Smooth muscle cell (in vitro differentiated cells): ENCODE measurements at regions not wholly inside any gene's neighbourhood (a gene's known extent, or its start where the extent isn't known, plus 50 kb on each side); places are given as distances from the start of the nearest gene placed in this dataset.

Source experiments
- DNase-seq: peaks from one replicate; lab custom pipeline; 2025; ENCODE audit not compliant: unreplicated experiment; lab: John Stamatoyannopoulos, UW
- H2AFZ ChIP-seq: fragments of 200-600 bp; sonication (generic); 2 replicates; pipeline ENCODE4 v1.6.0; 2016; ENCODE audit warnings: antibody characterized with exemption, low read depth, mild to moderate bottlenecking
- H3F3A ChIP-seq: fragments of 200-600 bp; sonication (generic); 2 replicates; pipeline ENCODE4 v1.6.0; 2017; ENCODE audit warnings: antibody characterized with exemption, low read depth
- H3K27ac ChIP-seq: fragments of 200-600 bp; sonication (generic); 2 replicates; pipeline ENCODE4 v1.5.1; 2016; ENCODE audit warnings: low read depth, mild to moderate bottlenecking
- H3K27me3 ChIP-seq: fragments of 200-600 bp; sonication (generic); 2 replicates; pipeline ENCODE4 v1.6.1; 2016; ENCODE audit warnings: low read depth, mild to moderate bottlenecking
- H3K36me3 ChIP-seq: fragments of 200-600 bp; sonication (generic); 2 replicates; pipeline ENCODE4 v1.5.1; 2016; ENCODE audit warnings: low read depth
- H3K4me1 ChIP-seq: fragments of 200-600 bp; sonication (generic); 2 replicates; pipeline ENCODE4 v1.5.1; 2016; ENCODE audit warnings: low read depth
- H3K4me2 ChIP-seq: fragments of 200-600 bp; sonication (generic); 2 replicates; pipeline ENCODE4 v1.6.0; 2016; ENCODE audit warnings: mild to moderate bottlenecking
- H3K4me3 ChIP-seq: fragments of 200-600 bp; sonication (generic); 2 replicates; pipeline ENCODE4 v1.5.1; 2016; ENCODE audit warnings: mild to moderate bottlenecking
- H3K79me2 ChIP-seq: fragments of 200-600 bp; sonication (generic); 2 replicates; pipeline ENCODE4 v1.6.0; 2016; ENCODE audit warnings: low read depth, mild to moderate bottlenecking
- H3K9ac ChIP-seq: fragments of 200-600 bp; sonication (generic); 2 replicates; pipeline ENCODE4 v1.6.0; 2016; ENCODE audit warnings: low read depth
- H3K9me3 ChIP-seq: fragments of 200-600 bp; sonication (generic); replicated peaks from 2 replicates; pipeline ENCODE4 v1.5.1; 2016; ENCODE audit warnings: low read depth
- H4K20me1 ChIP-seq: fragments of 200-600 bp; sonication (generic); 2 replicates; pipeline ENCODE4 v1.6.0; 2016; ENCODE audit warnings: low read depth
- CTCF ChIP-seq: fragments of 200-600 bp; sonication (generic); IDR thresholded peaks from 2 replicates; pipeline ENCODE4 v1.5.1; 2017; ENCODE audit warnings: borderline replicate concordance, mild to moderate bottlenecking, antibody characterized with exemption; ENCODE audit not compliant: insufficient read depth, poor library complexity, severe bottlenecking
- WGBS: methylation state at CpG from one replicate; pipeline ENCODE4 v1.1.7; 2016; ENCODE audit warnings: low lambda C conversion rate; 5-methylcytosine and 5-hydroxymethylcytosine counted together

- WGBS, result 95% methylated on average over 31 of the region's 32 CpGs
- H3K27ac ChIP-seq, result no peak overlapping the region
- no peak for TF ChIP-seq CTCF
These were observed 1566.6 kb upstream of the SLC39A10 start for GRCh38 chr2:194090251-194090905.

GRCh38 chr2:194087089-194087958 is 1569.7 kb upstream of the SLC39A10 start:
- Histone ChIP-seq H3K27me3 (no peaks in the 10 kb centered on the region), H3F3A (no peaks in the 10 kb centered on the region), H2AFZ (no peak overlapping the region), H3K4me1 (no peaks in the 10 kb centered on the region), H3K79me2 (no peaks in the 10 kb centered on the region), H3K9ac (no peak overlapping the region), H3K36me3 (no peaks in the 10 kb centered on the region), H3K27ac (no peak overlapping the region), H3K4me3 (no peak overlapping the region), H3K4me2 (no peak overlapping the region), H4K20me1 (no peaks in the 10 kb centered on the region), H3K9me3 (no peaks in the 10 kb centered on the region)
- WGBS, result 86% methylated on average over 2 of the region's 2 CpGs
- TF ChIP-seq CTCF, result no peak
- no peak for DNase-seq

More at GRCh38 chr2:194090251-194090905, 1566.6 kb upstream of the SLC39A10 start:
- Histone ChIP-seq H3F3A (no peaks in the 10 kb centered on the region), H3K27me3 (no peaks in the 10 kb centered on the region), H3K4me2 (no peak overlapping the region), H3K4me3 (no peak overlapping the region), H3K9ac (no peak overlapping the region), H3K36me3 (no peaks in the 10 kb centered on the region), H3K9me3 (no peaks in the 10 kb centered on the region), H4K20me1 (no peaks in the 10 kb centered on the region), H3K4me1 (no peaks in the 10 kb centered on the region), H2AFZ (no peak overlapping the region), H3K79me2 (no peaks in the 10 kb centered on the region)
- no peak for DNase-seq

- Histone ChIP-seq H3K4me3 (no peak overlapping the region), H3K4me2 (no peak overlapping the region), H3K36me3 (no peaks in the 10 kb centered on the region), H3K79me2 (no peaks in the 10 kb centered on the region), H3K9ac (no peak overlapping the region), H3K27me3 (no peaks in the 10 kb centered on the region), H3K27ac (no peak overlapping the region), H3K9me3 (no peaks in the 10 kb centered on the region), H3K4me1 (no peaks in the 10 kb centered on the region), H3F3A (no peaks in the 10 kb centered on the region), H2AFZ (no peak overlapping the region), H4K20me1 (no peaks in the 10 kb centered on the region)
- DNase-seq, result no peak
- TF ChIP-seq CTCF, result no peak
- 63% methylated on average over 1 of the region's 1 CpG for WGBS
These were observed 1570.9 kb upstream of the SLC39A10 start for GRCh38 chr2:194086129-194086528.
